Panc1 (cell line): ENCODE measurements at regions not wholly inside any gene's neighbourhood (a gene's known extent, or its start where the extent isn't known, plus 50 kb on each side); places are given as distances from the start of the nearest gene placed in this dataset.

Experiments
- ATAC-seq: fragments of 200-7000 bp; cut with Tn5 transposase; 2 replicates; pipeline ENCODE4 v1.9.1; 2020; ENCODE audit warnings: mild to moderate bottlenecking, moderate library complexity
- BruUV-seq: library from RNA; stranded (reverse); fragments of 400-500 nt; replicated peaks from 2 replicates; lab custom pipeline; 2021; lab: Mats Ljungman, UMichigan
- CTCF ChIA-PET: fragments of 300-600 bp; sonication (Branson Sonifier 250); formaldehyde crosslinking; loops from one replicate; lab custom pipeline; 2022; ENCODE audit warnings: antibody characterized with exemption; lab: Charles Lee
- POLR2A ChIA-PET: fragments of 300-600 bp; sonication (Branson Sonifier 250); formaldehyde crosslinking; loops from one replicate; lab custom pipeline; 2022; ENCODE audit warnings: antibody characterized with exemption; lab: Charles Lee
- DNase-seq: peaks from one replicate; pipeline ENCODE4 v3.0.0-alpha.2; 2010; ENCODE audit warnings: low read depth, low spot score
- H3K27ac ChIP-seq: 2 replicates; pipeline ENCODE4 v1.5.1; 2011; ENCODE audit warnings: mild to moderate bottlenecking, low read length, inconsistent platforms
- H3K27me3 ChIP-seq: fragments of 200-500 bp; sonication (Bioruptor generic); 2 replicates; pipeline ENCODE4 v1.6.0; 2014; ENCODE audit warnings: low read length, inconsistent platforms; ENCODE audit not compliant: control insufficient read depth, insufficient read depth
- H3K36me3 ChIP-seq: fragments of 200-500 bp; sonication (Bioruptor generic); 2 replicates; pipeline ENCODE4 v1.5.1; 2014; ENCODE audit warnings: inconsistent platforms, mild to moderate bottlenecking, low read length, moderate library complexity; ENCODE audit not compliant: control insufficient read depth, insufficient read depth
- H3K4me1 ChIP-seq: 2 replicates; pipeline ENCODE4 v1.5.1; 2011; ENCODE audit warnings: inconsistent platforms, mild to moderate bottlenecking, low read length, moderate library complexity; ENCODE audit not compliant: control insufficient read depth, insufficient read depth
- H3K4me3 ChIP-seq, 2 experiments: 2 replicates each; pipeline ENCODE4 v1.5.1; 2011 to 2012; ENCODE audit warnings: low read depth in 2 of 2, low read length in 2 of 2, mild to moderate bottlenecking in 2 of 2, inconsistent platforms in 1 of 2, moderate library complexity in 1 of 2
- H3K9me3 ChIP-seq: fragments of 200-500 bp; sonication (Bioruptor generic); 2 replicates; pipeline ENCODE4 v1.5.1; 2014; ENCODE audit warnings: low read depth, mild to moderate bottlenecking, inconsistent platforms, low read length, moderate library complexity; ENCODE audit not compliant: control insufficient read depth, insufficient read depth
- POLR2AphosphoS5 ChIP-seq: IDR thresholded peaks from 2 replicates; pipeline ENCODE4 v1.6.1; 2012; ENCODE audit warnings: mild to moderate bottlenecking, low read depth, low read length, moderate library complexity
- SIN3A ChIP-seq: IDR thresholded peaks from 2 replicates; pipeline ENCODE4 v1.6.1; 2012; ENCODE audit warnings: low read depth, mild to moderate bottlenecking, low read length, moderate library complexity, borderline replicate concordance; ENCODE audit not compliant: insufficient read depth
- TCF7L2 ChIP-seq: IDR thresholded peaks from 2 replicates; pipeline ENCODE4 v1.6.1; 2011; ENCODE audit warnings: mild to moderate bottlenecking, low read depth, low read length, inconsistent platforms
- in situ Hi-C: cut with HindIII; loops from 2 replicates; pipeline ENCODE4 v1.10.0; 2016; ENCODE audit warnings: low sequenced_read_pairs, low pct_unique_long_range_greater_than_20kb
- intact Hi-C: fragments of 100-400 bp; cut with micrococcal nuclease; formaldehyde crosslinking; loops from one replicate; pipeline ENCODE4 v1.10.0; 2022; ENCODE audit not compliant: unreplicated experiment
- TF ChIP-seq, protein P1 (sequence below), 2 experiments: IDR thresholded peaks; 2 replicates each; pipeline ENCODE4 v1.6.1; 2011 to 2012; ENCODE audit warnings: low read depth in 2 of 2, control low read depth in 1 of 2, low read length in 1 of 2, mild to moderate bottlenecking in 1 of 2, moderate library complexity in 1 of 2; ENCODE audit not compliant: insufficient read depth in 1 of 2
- TF ChIP-seq, protein P2 (sequence below): fragments of 450-650 bp; IDR thresholded peaks from 2 replicates; pipeline ENCODE4 v1.5.1; 2017; ENCODE audit warnings: mild to moderate bottlenecking

DNA sequence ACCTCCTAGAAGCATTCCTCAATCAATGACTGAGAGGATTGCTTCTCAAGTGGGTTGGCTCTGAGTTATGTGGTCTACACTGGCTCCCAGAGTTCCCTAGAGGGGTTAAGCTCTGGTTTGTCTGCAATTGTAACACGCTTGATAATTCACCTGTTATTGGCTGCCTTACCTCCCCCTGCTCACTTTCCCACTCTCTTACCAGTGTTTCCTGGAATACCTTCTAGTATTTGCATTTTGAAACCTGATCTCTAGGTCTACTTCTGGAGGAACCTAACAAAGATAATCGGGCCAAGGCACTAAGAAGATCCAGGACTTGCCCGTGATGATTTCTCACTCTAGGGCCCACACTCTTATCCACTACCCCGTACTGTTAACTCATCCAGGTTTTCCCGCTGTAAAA is 110.1 kb upstream of the MAP3K1 start:
- ChIA-PET CTCF (no interaction called here), POLR2A (no interaction called here)
- BruUV-seq, result no TSS peak
- no peaks in the 10 kb centered on the region for H3K36me3 ChIP-seq
- H3K27me3 ChIP-seq, result peaks cover 27% of the 10 kb centered on the region
- TF ChIP-seq, protein P1, sequence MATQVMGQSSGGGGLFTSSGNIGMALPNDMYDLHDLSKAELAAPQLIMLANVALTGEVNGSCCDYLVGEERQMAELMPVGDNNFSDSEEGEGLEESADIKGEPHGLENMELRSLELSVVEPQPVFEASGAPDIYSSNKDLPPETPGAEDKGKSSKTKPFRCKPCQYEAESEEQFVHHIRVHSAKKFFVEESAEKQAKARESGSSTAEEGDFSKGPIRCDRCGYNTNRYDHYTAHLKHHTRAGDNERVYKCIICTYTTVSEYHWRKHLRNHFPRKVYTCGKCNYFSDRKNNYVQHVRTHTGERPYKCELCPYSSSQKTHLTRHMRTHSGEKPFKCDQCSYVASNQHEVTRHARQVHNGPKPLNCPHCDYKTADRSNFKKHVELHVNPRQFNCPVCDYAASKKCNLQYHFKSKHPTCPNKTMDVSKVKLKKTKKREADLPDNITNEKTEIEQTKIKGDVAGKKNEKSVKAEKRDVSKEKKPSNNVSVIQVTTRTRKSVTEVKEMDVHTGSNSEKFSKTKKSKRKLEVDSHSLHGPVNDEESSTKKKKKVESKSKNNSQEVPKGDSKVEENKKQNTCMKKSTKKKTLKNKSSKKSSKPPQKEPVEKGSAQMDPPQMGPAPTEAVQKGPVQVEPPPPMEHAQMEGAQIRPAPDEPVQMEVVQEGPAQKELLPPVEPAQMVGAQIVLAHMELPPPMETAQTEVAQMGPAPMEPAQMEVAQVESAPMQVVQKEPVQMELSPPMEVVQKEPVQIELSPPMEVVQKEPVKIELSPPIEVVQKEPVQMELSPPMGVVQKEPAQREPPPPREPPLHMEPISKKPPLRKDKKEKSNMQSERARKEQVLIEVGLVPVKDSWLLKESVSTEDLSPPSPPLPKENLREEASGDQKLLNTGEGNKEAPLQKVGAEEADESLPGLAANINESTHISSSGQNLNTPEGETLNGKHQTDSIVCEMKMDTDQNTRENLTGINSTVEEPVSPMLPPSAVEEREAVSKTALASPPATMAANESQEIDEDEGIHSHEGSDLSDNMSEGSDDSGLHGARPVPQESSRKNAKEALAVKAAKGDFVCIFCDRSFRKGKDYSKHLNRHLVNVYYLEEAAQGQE (IDR thresholded peaks at IDR 0.05; ENCODE audit: insufficient read depth in 1 of 2, low read depth in 2 of 2, low read length in 1 of 2), result no peak
- TF ChIP-seq TCF7L2, result no peak
- TF ChIP-seq SIN3A, result no peak
- TF ChIP-seq, protein P2, sequence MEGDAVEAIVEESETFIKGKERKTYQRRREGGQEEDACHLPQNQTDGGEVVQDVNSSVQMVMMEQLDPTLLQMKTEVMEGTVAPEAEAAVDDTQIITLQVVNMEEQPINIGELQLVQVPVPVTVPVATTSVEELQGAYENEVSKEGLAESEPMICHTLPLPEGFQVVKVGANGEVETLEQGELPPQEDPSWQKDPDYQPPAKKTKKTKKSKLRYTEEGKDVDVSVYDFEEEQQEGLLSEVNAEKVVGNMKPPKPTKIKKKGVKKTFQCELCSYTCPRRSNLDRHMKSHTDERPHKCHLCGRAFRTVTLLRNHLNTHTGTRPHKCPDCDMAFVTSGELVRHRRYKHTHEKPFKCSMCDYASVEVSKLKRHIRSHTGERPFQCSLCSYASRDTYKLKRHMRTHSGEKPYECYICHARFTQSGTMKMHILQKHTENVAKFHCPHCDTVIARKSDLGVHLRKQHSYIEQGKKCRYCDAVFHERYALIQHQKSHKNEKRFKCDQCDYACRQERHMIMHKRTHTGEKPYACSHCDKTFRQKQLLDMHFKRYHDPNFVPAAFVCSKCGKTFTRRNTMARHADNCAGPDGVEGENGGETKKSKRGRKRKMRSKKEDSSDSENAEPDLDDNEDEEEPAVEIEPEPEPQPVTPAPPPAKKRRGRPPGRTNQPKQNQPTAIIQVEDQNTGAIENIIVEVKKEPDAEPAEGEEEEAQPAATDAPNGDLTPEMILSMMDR, result no peak
- TF ChIP-seq POLR2AphosphoS5, result no peak
- H3K4me3 ChIP-seq, result no peak overlapping the region
- H3K27ac ChIP-seq, result no peak overlapping the region
- no peaks in the 10 kb centered on the region for H3K4me1 ChIP-seq
- no peak for ATAC-seq
- in situ Hi-C loops, result no loop called here
- no peak for DNase-seq
- no peaks in the 10 kb centered on the region for H3K9me3 ChIP-seq
- intact Hi-C loops, result no loop called here

DNA sequence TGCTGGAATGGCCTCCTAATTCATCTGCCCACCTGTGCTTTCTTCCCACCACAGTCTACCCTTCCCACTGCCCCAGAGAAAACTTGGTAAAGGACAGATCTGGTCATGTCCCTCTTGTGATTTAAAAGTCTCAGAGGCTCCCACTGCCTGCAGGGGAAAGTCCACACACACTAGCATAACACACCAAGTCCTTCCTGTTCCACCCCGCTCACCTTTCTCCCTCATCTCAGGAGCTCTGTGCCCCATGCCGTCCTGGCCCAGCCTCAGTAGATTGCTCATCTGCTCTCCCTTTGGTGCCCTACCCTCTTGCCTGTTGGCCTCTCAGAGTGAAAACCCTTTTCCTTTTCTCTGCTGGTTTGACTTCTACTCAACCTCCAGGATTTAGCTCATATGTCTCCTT is 111.4 kb upstream of the MAP3K1 start:
- in situ Hi-C loops (no loop called here), intact Hi-C loops (no loop called here)
- CTCF ChIA-PET, result no interaction called here
- POLR2A ChIA-PET, result no interaction called here
- H3K27me3 ChIP-seq, result peaks cover 31% of the 10 kb centered on the region
- H3K36me3 ChIP-seq, result no peaks in the 10 kb centered on the region
- ATAC-seq, result no peak
- BruUV-seq, result no TSS peak
- H3K4me1 ChIP-seq, result no peaks in the 10 kb centered on the region
- DNase-seq, result no peak
- TF ChIP-seq POLR2AphosphoS5 (no peak), SIN3A (no peak)
- TF ChIP-seq, protein P1 (IDR thresholded peaks at IDR 0.05; ENCODE audit: insufficient read depth in 1 of 2, low read depth in 2 of 2, low read length in 1 of 2), result no peak
- H3K27ac ChIP-seq, result no peak overlapping the region
- H3K9me3 ChIP-seq, result no peaks in the 10 kb centered on the region
- H3K4me3 ChIP-seq, result no peak overlapping the region
